ENCODE measurements at regions not wholly inside any gene's neighbourhood (a gene's known extent, or its start where the extent isn't known, plus 50 kb on each side); places are given as distances from the start of the nearest gene placed in this dataset.

DNA sequence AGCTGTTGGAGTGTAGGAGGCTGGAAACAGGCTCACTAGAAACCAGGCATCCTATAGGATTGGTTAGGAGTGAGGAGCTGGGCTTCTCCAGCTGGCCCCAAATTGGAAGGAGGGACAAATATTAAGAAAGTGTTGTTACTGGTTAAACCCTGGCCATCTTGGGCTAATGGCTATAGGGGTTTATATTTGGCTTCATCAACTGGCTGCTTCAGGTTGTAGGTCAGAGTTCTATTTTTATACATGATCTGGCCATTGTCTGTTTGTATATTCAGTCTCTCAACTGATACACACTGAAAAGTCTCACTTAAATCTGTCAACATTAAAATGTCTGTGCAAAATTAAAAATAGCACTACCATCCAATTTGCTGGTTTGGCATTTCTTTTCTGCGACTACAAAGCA, 70.2 kb upstream of the ARRDC4 start:
- Histone ChIP-seq H3K79me2 (ENCODE audit: control insufficient read depth, insufficient read depth, low read length) (no peaks in the 10 kb centered on the region), H3K36me3 (ENCODE audit: control insufficient read depth, insufficient read depth, low read length) (no peaks in the 10 kb centered on the region), H2AFZ (ENCODE audit: low read depth, low read length) (no peak overlapping the region), H3K27me3 (ENCODE audit: control insufficient read depth in 2 of 2, insufficient read depth in 2 of 2, low read length in 2 of 2) (peaks cover 0 to 11% of the 10 kb centered on the region in 2 experiments; a peak in 3 of 5 replicates), H3K4me3 (no peak overlapping the region), H3K9ac (ENCODE audit: insufficient read depth in 1 of 2, low read depth in 2 of 2, low read length in 2 of 2) (no peak overlapping the region), H4K20me1 (replicated peaks; ENCODE audit: control insufficient read depth, insufficient read depth, low read length) (no peaks in the 10 kb centered on the region), H3K27ac (ENCODE audit: extremely low read depth, low read depth, low read length) (no peak overlapping the region), H3K4me1 (replicated peaks in 1 of 2; ENCODE audit: control insufficient read depth in 2 of 2, insufficient read depth in 2 of 2, low read length in 2 of 2) (no peaks in the 10 kb centered on the region), H3K9me1 (ENCODE audit: control insufficient read depth, insufficient read depth, low read length) (no peaks in the 10 kb centered on the region), H3K9me3 (replicated peaks; ENCODE audit: control insufficient read depth, insufficient read depth, low read depth, low read length) (no peaks in the 10 kb centered on the region), H3K4me2 (ENCODE audit: insufficient read depth, low read length) (no peak overlapping the region)
- DNase-seq (ENCODE audit: extremely low read depth in 1 of 4, low spot score in 3 of 4) = no peak
- TF ChIP-seq KAT2B (IDR thresholded peaks at IDR 0.05; ENCODE audit: low read depth, low read length) (no peak), MAFF (IDR thresholded peaks at IDR 0.05; ENCODE audit: low read length) (no peak), PTTG1 (tag; IDR thresholded peaks at IDR 0.05; ENCODE audit: low read depth) (no peak), LARP7 (IDR thresholded peaks at IDR 0.05) (no peak), HDAC2 (IDR thresholded peaks at IDR 0.05) (no peak), SLC30A9 (CRISPR knock-in tag; IDR thresholded peaks at IDR 0.05) (no peak), WHSC1 (IDR thresholded peaks at IDR 0.05; ENCODE audit: low read length) (no peak)
- TF ChIP-seq, protein P1, sequence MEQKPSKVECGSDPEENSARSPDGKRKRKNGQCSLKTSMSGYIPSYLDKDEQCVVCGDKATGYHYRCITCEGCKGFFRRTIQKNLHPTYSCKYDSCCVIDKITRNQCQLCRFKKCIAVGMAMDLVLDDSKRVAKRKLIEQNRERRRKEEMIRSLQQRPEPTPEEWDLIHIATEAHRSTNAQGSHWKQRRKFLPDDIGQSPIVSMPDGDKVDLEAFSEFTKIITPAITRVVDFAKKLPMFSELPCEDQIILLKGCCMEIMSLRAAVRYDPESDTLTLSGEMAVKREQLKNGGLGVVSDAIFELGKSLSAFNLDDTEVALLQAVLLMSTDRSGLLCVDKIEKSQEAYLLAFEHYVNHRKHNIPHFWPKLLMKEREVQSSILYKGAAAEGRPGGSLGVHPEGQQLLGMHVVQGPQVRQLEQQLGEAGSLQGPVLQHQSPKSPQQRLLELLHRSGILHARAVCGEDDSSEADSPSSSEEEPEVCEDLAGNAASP (IDR thresholded peaks at IDR 0.05) = no peak
- BruUV-seq (replicated peaks) = no TSS peak
- POLR2A ChIA-PET = no interaction called here
- intact Hi-C loops (cut with micrococcal nuclease) = no loop called here
- no peak for FAIRE-seq
- 0% methylated on average over 1 of the region's 1 CpG for WGBS (ENCODE audit: insufficient coverage, low coverage, missing lambda C conversion rate)
- in situ Hi-C loops (cut with MboI) = no loop called here
- ATAC-seq = no peak
- CTCF ChIA-PET (ENCODE audit: low intra/inter-chr PET ratio) = no interaction called here

Measured in K562 (cell line).